ENCODE measurements at regions not wholly inside any gene's neighbourhood (a gene's known extent, or its start where the extent isn't known, plus 50 kb on each side); places are given as distances from the start of the nearest gene placed in this dataset.

- H3K4me1 ChIP-seq (replicated peaks; ENCODE audit: insufficient read depth) = no peaks in the 10 kb centered on the region
- no TSS peak for BruUV-seq (replicated peaks)
- no peak overlapping the region for H3K4me2 ChIP-seq
- H2AFZ ChIP-seq = no peak overlapping the region
- H3K27me3 ChIP-seq (ENCODE audit: insufficient read depth, low read depth) = no peaks in the 10 kb centered on the region
- H3K79me2 ChIP-seq (ENCODE audit: low read depth) = no peaks in the 10 kb centered on the region
- intact Hi-C loops (cut with micrococcal nuclease; ENCODE audit: unreplicated experiment) = no loop called here
- ChIA-PET POLR2A (ENCODE audit: unreplicated experiment) (no interaction called here), CTCF (no interaction called here)
- TF ChIP-seq CTCF (conservative IDR thresholded peaks at IDR 0.05) = no peak
- TF ChIP-seq EZH2 (IDR thresholded peaks at IDR 0.05; ENCODE audit: low read depth) = no peak
- no peak overlapping the region for H3K4me3 ChIP-seq
- no peaks in the 10 kb centered on the region for H3K9me2 ChIP-seq (ENCODE audit: insufficient read depth)
- no peaks in the 10 kb centered on the region for H3K9me3 ChIP-seq (ENCODE audit: insufficient read depth, low read depth)
- H3K27ac ChIP-seq = no peak overlapping the region
- H4K20me1 ChIP-seq (ENCODE audit: insufficient read depth) = no peaks in the 10 kb centered on the region
- DNase-seq = no peak
- H3F3A ChIP-seq (ENCODE audit: insufficient read depth, low read depth) = no peaks in the 10 kb centered on the region
- no peaks in the 10 kb centered on the region for H3K36me3 ChIP-seq (ENCODE audit: low read depth)
Observed at GRCh38 chr2:195586062-195586714, 70.8 kb upstream of the SLC39A10 start.

- no peaks in the 10 kb centered on the region for H3F3A ChIP-seq (ENCODE audit: insufficient read depth, low read depth)
- H3K27ac ChIP-seq = no peak overlapping the region
- no peak overlapping the region for H3K4me3 ChIP-seq
- CTCF ChIA-PET = no interaction called here
- H2AFZ ChIP-seq = no peak overlapping the region
- no peaks in the 10 kb centered on the region for H3K36me3 ChIP-seq (ENCODE audit: low read depth)
- POLR2A ChIA-PET (ENCODE audit: unreplicated experiment) = no interaction called here
- intact Hi-C loops (cut with micrococcal nuclease; ENCODE audit: unreplicated experiment) = no loop called here
- no peaks in the 10 kb centered on the region for H3K27me3 ChIP-seq (ENCODE audit: insufficient read depth, low read depth)
- H3K4me1 ChIP-seq (replicated peaks; ENCODE audit: insufficient read depth) = no peaks in the 10 kb centered on the region
- TF ChIP-seq CTCF (conservative IDR thresholded peaks at IDR 0.05) (no peak), EZH2 (IDR thresholded peaks at IDR 0.05; ENCODE audit: low read depth) (no peak)
- H3K9me2 ChIP-seq (ENCODE audit: insufficient read depth) = no peaks in the 10 kb centered on the region
- H4K20me1 ChIP-seq (ENCODE audit: insufficient read depth) = no peaks in the 10 kb centered on the region
- no peaks in the 10 kb centered on the region for H3K9me3 ChIP-seq (ENCODE audit: insufficient read depth, low read depth)
- no peak overlapping the region for H3K4me2 ChIP-seq
- BruUV-seq (replicated peaks) = no TSS peak
- no peaks in the 10 kb centered on the region for H3K79me2 ChIP-seq (ENCODE audit: low read depth)
- no peak for DNase-seq
Observed at GRCh38 chr2:195582188-195582587, 74.8 kb upstream of the SLC39A10 start.

- H3K27me3 ChIP-seq (ENCODE audit: insufficient read depth, low read depth) = no peaks in the 10 kb centered on the region
- H2AFZ ChIP-seq = no peak overlapping the region
- H4K20me1 ChIP-seq (ENCODE audit: insufficient read depth) = no peaks in the 10 kb centered on the region
- no peak for DNase-seq
- H3K4me1 ChIP-seq (replicated peaks; ENCODE audit: insufficient read depth) = peaks cover 10% of the 10 kb centered on the region
- BruUV-seq (replicated peaks) = no TSS peak
- TF ChIP-seq EZH2 (IDR thresholded peaks at IDR 0.05; ENCODE audit: low read depth) (no peak), CTCF (conservative IDR thresholded peaks at IDR 0.05) (no peak)
- no peak overlapping the region for H3K4me3 ChIP-seq
- no peak overlapping the region for H3K4me2 ChIP-seq
- ChIA-PET CTCF (no interaction called here), POLR2A (ENCODE audit: unreplicated experiment) (interaction anchor here (0.5 kb wide), 1 partner anchor 518 kb away, joined by 3 read pairs; no protein-coding TSS in a partner anchor)
- no peaks in the 10 kb centered on the region for H3K9me2 ChIP-seq (ENCODE audit: insufficient read depth)
- intact Hi-C loops (cut with micrococcal nuclease; ENCODE audit: unreplicated experiment) = no loop called here
- no peaks in the 10 kb centered on the region for H3K9me3 ChIP-seq (ENCODE audit: insufficient read depth, low read depth)
- H3K79me2 ChIP-seq (ENCODE audit: low read depth) = no peaks in the 10 kb centered on the region
- no peaks in the 10 kb centered on the region for H3F3A ChIP-seq (ENCODE audit: insufficient read depth, low read depth)
- H3K36me3 ChIP-seq (ENCODE audit: low read depth) = no peaks in the 10 kb centered on the region
- H3K27ac ChIP-seq = no peak overlapping the region
Observed at GRCh38 chr2:195579776-195580555, 77.1 kb upstream of the SLC39A10 start.

Data from PC-9 (cell line).